ENCODE measurements at regions not wholly inside any gene's neighbourhood (a gene's known extent, or its start where the extent isn't known, plus 50 kb on each side); places are given as distances from the start of the nearest gene placed in this dataset.
"Not testable (repeated sequence)": the region's sequence is repeated elsewhere in the genome, so short reads cannot be mapped to it uniquely, and the experiment has no call there.

DNA sequence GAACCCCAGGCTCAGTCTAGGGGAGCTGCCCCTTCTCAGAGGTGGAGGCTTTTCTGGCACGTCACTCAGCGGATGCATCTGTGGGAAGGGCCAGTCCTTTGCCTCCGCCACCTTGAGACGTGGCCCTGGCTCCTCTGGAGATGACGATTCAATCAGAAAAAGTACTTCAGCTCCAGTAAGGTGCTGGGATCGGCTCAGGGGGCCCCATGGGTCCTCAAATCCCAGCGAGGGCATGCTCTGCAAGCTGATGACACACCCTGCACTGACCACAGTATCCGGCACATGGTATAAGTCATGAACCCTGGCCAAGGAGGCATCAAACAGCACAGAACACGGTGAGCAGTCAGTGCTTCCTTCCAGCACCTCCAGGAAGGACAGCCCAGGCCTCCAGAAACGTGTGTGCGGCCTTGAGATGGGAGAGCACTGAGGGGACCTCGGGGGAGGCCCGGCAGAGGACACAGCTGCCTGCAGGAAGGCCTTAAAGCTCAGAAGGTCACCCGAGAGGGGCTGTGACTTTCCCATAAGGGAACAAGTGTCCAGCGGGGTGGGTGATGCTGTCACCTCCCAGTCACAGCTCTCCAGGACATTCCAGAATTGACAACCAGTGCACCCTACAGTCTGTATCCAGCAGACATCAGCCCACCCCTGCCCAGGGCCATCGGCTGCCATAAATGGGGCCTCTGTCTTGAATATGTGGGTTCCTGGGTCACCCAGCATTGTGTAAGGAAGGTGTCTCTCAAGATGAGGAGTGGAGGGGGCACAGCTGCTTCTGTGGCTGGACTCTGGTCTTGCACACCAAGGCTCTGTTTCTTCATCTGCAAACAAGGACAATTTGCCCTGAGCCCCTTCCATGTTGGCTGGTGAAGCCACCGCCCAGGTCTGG lies 205.8 kb downstream of the NDUFA10 start:
- DNase-seq (ENCODE audit: low read depth): no peak

GRCh38 chr2:239818531-239819011 lies 206.6 kb downstream of the NDUFA10 start:
- no peak for DNase-seq (ENCODE audit: low read depth)

DNA sequence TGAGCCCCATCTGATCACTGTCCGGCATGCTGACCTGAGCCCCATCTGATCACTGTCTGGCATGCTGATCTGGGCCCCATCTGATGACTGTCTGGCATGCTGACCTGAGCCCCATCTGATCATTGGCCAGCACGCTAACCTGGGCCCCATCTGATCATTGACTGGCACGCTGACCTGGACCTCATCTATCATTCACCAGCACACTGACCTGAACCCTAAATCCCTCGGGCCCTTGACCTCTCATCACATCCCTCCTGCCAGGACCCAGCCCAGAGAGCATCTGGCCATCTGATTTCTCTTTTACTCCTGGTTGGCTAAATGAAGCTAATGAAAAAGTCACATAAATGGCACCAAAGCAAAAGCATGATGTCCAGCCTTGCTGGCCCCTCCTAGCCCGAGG lies 207.1 kb downstream of the NDUFA10 start:
- no peak for DNase-seq (ENCODE audit: low read depth)

- not testable (repeated sequence) for DNase-seq (ENCODE audit: low read depth)
These were observed 207.6 kb downstream of the NDUFA10 start for GRCh38 chr2:239817468-239818031.

GRCh38 chr2:239816576-239817467 lies 208.3 kb downstream of the NDUFA10 start:
- no peak for DNase-seq (ENCODE audit: low read depth)

- no peak for DNase-seq (ENCODE audit: low read depth)
These were observed 209.5 kb downstream of the NDUFA10 start for GRCh38 chr2:239815671-239816070.

DNA sequence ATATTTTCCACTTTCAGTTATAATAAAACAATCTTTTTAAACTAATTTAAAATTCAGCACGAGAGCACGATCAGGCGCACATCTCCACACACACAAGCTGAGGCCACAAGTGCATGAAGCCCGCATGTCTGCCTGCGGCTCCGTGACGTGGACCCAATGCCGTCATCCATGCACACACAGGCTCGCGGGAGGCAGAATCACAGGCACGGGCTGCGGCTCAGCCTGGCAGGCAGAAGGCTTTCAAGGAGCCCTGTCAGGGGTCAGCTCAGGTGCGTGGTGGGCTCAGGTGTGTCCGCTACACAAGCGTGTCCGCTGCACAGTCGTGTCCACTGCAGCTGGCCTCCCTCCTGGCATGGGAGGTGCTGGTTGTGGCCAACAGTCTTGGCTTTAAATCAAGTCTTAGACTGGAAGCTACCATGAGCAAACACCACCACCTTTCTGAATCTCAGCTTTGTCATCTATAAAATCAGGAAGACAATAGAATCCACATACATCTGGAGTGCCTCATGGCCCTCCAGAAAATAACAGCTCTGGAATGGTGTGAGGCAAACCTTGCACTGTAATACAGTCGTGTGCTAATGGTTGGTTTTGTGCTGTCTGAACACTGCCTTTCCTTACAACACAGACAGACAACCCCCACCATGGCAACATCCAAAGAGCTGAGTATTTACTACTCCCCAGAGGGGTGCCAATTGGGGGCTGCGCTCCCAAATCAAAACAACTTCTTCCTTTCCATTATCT lies 210.1 kb downstream of the NDUFA10 start:
- no peak for DNase-seq (ENCODE audit: low read depth)

DNA sequence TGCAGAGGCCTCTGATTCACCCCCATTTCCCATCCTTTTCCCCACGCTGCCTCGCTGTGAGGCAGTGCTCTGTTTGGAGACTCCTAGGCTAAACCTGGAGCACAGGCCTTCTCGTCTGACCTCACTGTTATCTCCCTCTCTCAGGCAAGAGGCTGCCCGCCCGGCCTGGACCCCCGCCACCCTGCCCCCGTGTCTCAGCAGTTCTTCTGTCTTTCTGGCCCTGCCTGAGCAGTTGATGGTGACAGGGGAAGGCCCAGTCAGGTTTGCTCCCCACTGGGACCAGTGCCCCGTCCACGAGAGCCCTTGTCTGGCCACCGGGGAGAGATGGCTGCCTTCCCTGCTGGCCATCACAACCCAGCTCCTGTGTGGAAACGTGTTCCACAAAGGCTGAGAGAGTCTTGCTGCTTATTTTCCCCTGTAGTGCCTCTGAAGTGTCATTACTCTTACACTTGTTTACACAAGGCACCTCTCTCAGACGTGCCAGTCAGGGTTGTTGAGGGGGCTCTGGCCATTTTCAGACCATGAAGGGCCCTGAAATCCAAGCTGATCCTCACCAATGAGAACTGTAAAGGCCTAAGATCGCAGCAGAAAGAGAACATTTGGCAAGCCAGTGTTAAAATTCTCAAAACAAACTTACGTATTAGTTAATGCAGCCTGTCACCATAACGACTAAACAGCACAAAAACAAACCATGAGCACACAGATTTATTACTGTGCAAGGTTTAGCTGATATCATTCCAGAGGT lies 210.9 kb downstream of the NDUFA10 start:
- no peak for DNase-seq (ENCODE audit: low read depth)

GRCh38 chr2:239813261-239814115 lies 211.7 kb downstream of the NDUFA10 start:
- DNase-seq (ENCODE audit: low read depth): no peak

GRCh38 chr2:239811806-239812560 lies 213.2 kb downstream of the NDUFA10 start:
- DNase-seq (ENCODE audit: low read depth): no peak

DNA sequence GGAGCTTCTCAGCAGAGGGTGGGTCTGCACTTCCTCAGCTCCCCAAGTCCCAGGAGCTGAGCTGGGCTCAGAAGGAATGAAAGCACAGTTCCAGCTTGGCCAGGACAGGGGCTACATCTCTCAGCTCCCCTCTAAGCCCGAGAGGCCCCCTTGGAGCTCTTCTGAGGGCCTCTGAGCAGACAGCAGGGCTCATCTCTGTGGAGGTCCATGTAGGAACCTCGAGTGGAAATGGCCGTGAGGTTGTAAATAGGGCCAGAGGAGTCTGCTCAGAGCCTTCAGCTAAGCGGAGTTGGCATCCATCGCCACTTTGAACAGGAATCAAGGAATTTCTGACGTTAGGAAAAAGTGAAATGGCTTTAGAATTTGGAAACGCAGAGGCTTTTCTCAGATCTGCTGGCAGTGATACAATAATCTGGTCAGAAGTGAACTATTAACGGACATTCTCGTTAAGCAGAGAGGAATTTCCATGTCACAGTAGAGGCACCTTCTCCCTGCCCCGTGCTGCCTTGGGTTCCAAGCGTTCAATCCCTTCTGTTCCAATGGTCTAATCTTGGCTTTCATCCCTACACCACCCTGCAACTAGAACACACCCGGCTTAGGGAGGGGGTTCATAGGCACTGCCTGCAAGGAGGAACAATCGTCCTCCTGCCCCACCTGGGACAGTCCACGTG lies 213.9 kb downstream of the NDUFA10 start:
- DNase-seq (ENCODE audit: low read depth): no peak

- no peak for DNase-seq (ENCODE audit: low read depth)
These were observed 215.8 kb downstream of the NDUFA10 start for GRCh38 chr2:239809391-239809790.

- DNase-seq (ENCODE audit: low read depth): no peak
These were observed 217.6 kb downstream of the NDUFA10 start for GRCh38 chr2:239807568-239807967.

DNA sequence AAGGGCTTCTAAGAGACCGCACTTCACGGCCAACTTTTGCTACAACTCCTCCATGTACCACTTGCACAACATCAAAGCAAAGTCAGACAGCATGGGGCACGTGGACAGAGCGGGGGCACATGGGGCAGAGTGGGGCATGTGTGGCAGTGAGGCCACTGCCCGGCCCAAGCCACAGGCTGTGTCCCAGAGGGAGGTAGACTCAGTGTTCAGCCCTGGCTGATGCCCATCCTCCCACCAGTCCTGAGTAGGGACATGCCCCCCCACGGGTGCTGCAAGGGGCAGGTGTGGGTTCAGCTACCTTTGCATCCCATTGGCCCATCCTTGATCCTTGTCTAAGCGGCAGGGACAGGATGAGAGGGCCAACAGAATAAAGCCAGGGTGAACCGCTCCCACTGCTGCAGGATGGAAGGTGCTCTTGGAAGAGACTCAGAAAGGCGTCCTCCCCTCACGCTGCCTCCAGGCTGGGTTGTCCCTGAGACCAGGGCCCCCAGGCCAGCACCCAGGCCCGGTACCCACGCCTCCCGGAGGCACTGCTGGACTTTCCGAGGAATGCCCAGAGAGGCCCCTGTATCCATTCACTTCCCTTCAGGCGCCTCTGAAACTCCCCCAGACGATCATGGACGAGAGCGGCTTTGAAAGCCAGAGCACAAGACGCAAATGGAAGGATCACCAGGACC lies 218.2 kb downstream of the NDUFA10 start:
- DNase-seq (ENCODE audit: low read depth): no peak

- DNase-seq (ENCODE audit: low read depth): no peak
These were observed 218.9 kb downstream of the NDUFA10 start for GRCh38 chr2:239806276-239806675.

DNA sequence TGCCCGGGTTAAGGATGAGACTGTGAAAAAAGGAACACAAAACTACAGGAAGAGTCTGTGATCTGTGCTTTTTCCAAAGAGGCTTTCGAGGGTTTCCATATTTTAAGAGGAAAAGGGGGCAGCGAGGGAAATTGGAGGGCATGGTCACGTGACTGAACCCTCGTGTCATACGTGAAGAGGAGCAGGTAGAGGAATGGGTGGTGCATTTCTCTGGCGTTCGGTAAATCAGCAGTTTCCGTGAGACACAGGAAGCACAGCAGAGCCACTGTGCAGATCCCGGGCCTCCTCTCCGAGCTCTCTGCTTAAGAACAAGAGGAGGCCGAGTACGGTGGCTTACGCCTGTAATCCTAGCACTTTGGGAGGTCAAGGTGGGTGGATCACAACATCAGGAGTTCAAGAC lies 219.7 kb downstream of the NDUFA10 start:
- no peak for DNase-seq (ENCODE audit: low read depth)

- no peak for DNase-seq (ENCODE audit: low read depth)
These were observed 220.2 kb downstream of the NDUFA10 start for GRCh38 chr2:239805043-239805329.
